Smooth muscle cell (in vitro differentiated cells): ENCODE measurements at regions not wholly inside any gene's neighbourhood (a gene's known extent, or its start where the extent isn't known, plus 50 kb on each side); places are given as distances from the start of the nearest gene placed in this dataset.

ENCODE experiments used
- DNase-seq: peaks from one replicate; lab custom pipeline; 2025; ENCODE audit not compliant: unreplicated experiment; lab: John Stamatoyannopoulos, UW
- H2AFZ ChIP-seq: fragments of 200-600 bp; sonication (generic); 2 replicates; pipeline ENCODE4 v1.6.0; 2016; ENCODE audit warnings: antibody characterized with exemption, low read depth, mild to moderate bottlenecking
- H3F3A ChIP-seq: fragments of 200-600 bp; sonication (generic); 2 replicates; pipeline ENCODE4 v1.6.0; 2017; ENCODE audit warnings: antibody characterized with exemption, low read depth
- H3K27ac ChIP-seq: fragments of 200-600 bp; sonication (generic); 2 replicates; pipeline ENCODE4 v1.5.1; 2016; ENCODE audit warnings: low read depth, mild to moderate bottlenecking
- H3K27me3 ChIP-seq: fragments of 200-600 bp; sonication (generic); 2 replicates; pipeline ENCODE4 v1.6.1; 2016; ENCODE audit warnings: low read depth, mild to moderate bottlenecking
- H3K36me3 ChIP-seq: fragments of 200-600 bp; sonication (generic); 2 replicates; pipeline ENCODE4 v1.5.1; 2016; ENCODE audit warnings: low read depth
- H3K4me1 ChIP-seq: fragments of 200-600 bp; sonication (generic); 2 replicates; pipeline ENCODE4 v1.5.1; 2016; ENCODE audit warnings: low read depth
- H3K4me2 ChIP-seq: fragments of 200-600 bp; sonication (generic); 2 replicates; pipeline ENCODE4 v1.6.0; 2016; ENCODE audit warnings: mild to moderate bottlenecking
- H3K4me3 ChIP-seq: fragments of 200-600 bp; sonication (generic); 2 replicates; pipeline ENCODE4 v1.5.1; 2016; ENCODE audit warnings: mild to moderate bottlenecking
- H3K79me2 ChIP-seq: fragments of 200-600 bp; sonication (generic); 2 replicates; pipeline ENCODE4 v1.6.0; 2016; ENCODE audit warnings: low read depth, mild to moderate bottlenecking
- H3K9ac ChIP-seq: fragments of 200-600 bp; sonication (generic); 2 replicates; pipeline ENCODE4 v1.6.0; 2016; ENCODE audit warnings: low read depth
- H3K9me3 ChIP-seq: fragments of 200-600 bp; sonication (generic); replicated peaks from 2 replicates; pipeline ENCODE4 v1.5.1; 2016; ENCODE audit warnings: low read depth
- H4K20me1 ChIP-seq: fragments of 200-600 bp; sonication (generic); 2 replicates; pipeline ENCODE4 v1.6.0; 2016; ENCODE audit warnings: low read depth
- WGBS: methylation state at CpG from one replicate; pipeline ENCODE4 v1.1.7; 2016; ENCODE audit warnings: low lambda C conversion rate; 5-methylcytosine and 5-hydroxymethylcytosine counted together
- TF ChIP-seq, protein P1 (sequence below): fragments of 200-600 bp; sonication (generic); IDR thresholded peaks from 2 replicates; pipeline ENCODE4 v1.5.1; 2017; ENCODE audit warnings: borderline replicate concordance, mild to moderate bottlenecking, antibody characterized with exemption; ENCODE audit not compliant: insufficient read depth, poor library complexity, severe bottlenecking

DNA sequence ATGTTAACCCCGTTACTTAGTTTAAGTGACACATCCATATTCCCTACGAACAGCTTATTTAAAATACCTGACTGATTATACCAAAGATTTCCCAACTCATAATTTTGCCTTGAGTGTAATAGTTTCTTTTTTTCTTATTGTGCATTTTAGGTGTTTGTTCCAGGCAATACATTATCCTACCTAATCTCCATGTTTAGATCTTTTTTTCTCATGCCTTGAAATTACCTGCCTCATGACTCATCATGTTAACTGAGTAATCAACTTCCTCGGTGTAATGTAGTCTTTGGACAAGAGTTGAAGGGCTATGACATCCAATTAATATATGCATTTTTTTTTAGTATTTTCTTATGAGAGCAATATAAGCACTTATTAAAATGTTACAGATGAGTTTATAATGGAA lies 228.7 kb upstream of the ANKRD50 start:
- no peaks in the 10 kb centered on the region for H3F3A ChIP-seq
- H2AFZ ChIP-seq: no peak overlapping the region
- no peaks in the 10 kb centered on the region for H3K9me3 ChIP-seq
- no peak for DNase-seq
- no peak overlapping the region for H3K4me3 ChIP-seq
- H3K79me2 ChIP-seq: no peaks in the 10 kb centered on the region
- TF ChIP-seq, protein P1, sequence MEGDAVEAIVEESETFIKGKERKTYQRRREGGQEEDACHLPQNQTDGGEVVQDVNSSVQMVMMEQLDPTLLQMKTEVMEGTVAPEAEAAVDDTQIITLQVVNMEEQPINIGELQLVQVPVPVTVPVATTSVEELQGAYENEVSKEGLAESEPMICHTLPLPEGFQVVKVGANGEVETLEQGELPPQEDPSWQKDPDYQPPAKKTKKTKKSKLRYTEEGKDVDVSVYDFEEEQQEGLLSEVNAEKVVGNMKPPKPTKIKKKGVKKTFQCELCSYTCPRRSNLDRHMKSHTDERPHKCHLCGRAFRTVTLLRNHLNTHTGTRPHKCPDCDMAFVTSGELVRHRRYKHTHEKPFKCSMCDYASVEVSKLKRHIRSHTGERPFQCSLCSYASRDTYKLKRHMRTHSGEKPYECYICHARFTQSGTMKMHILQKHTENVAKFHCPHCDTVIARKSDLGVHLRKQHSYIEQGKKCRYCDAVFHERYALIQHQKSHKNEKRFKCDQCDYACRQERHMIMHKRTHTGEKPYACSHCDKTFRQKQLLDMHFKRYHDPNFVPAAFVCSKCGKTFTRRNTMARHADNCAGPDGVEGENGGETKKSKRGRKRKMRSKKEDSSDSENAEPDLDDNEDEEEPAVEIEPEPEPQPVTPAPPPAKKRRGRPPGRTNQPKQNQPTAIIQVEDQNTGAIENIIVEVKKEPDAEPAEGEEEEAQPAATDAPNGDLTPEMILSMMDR: no peak
- H3K9ac ChIP-seq: peak overlapping the region; percentile 23
- no peaks in the 10 kb centered on the region for H3K4me1 ChIP-seq
- H3K4me2 ChIP-seq: no peak overlapping the region
- WGBS: 61% methylated on average over 3 of the region's 3 CpGs
- no peaks in the 10 kb centered on the region for H3K36me3 ChIP-seq
- H3K27ac ChIP-seq: peak overlapping the region; percentile 76
- no peaks in the 10 kb centered on the region for H4K20me1 ChIP-seq
- no peaks in the 10 kb centered on the region for H3K27me3 ChIP-seq

DNA sequence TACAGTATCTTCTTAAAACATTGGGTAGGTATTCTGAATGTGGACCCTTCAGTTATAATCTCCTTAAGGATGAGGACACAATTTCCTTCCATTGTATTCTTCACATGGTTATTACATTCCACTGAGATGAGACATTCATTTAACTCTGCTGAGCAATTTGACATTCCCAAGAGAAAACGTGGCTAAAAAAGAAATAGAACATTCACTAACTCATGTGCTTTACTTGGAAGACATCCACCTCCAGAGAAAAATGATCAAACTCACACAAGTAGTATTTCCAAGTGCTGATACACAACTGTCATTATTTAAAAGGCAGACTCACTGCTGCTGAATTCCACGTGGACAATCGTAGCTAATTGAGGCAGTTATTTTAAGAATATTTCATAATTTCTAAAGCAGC lies 227.9 kb upstream of the ANKRD50 start:
- no peaks in the 10 kb centered on the region for H3K27me3 ChIP-seq
- H3K9ac ChIP-seq: peak overlapping the region; percentile 37
- H3K9me3 ChIP-seq: no peaks in the 10 kb centered on the region
- WGBS: 46% methylated on average over 3 of the region's 3 CpGs
- no peaks in the 10 kb centered on the region for H4K20me1 ChIP-seq
- H3K4me2 ChIP-seq: peak overlapping the region; percentile 7
- no peaks in the 10 kb centered on the region for H3K4me1 ChIP-seq
- peak overlapping the region; percentile 76 for H3K27ac ChIP-seq
- no peak overlapping the region for H2AFZ ChIP-seq
- H3K36me3 ChIP-seq: no peaks in the 10 kb centered on the region
- no peaks in the 10 kb centered on the region for H3F3A ChIP-seq
- TF ChIP-seq, protein P1: no peak
- no peak for DNase-seq
- no peaks in the 10 kb centered on the region for H3K79me2 ChIP-seq
- no peak overlapping the region for H3K4me3 ChIP-seq

DNA sequence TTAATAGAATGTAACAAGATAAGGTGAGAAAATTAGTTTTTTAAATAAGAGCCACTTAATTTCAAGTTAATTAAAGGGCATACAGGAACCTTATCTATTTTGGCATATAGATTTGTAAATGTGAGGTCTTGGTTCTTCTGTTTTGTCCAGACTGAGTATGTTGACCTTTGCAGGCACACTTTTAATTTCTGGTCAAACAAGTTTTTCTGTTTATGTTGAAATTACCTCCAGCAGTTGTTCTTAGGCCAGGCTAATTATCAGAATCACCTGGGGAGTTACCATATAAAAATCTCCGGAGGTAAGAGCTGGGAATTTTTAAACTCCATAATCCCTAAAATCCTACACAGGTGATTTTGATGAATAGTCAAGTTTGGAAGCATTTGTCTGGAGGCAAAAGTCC lies 227.4 kb upstream of the ANKRD50 start:
- 68% methylated on average over 1 of the region's 1 CpG for WGBS
- Histone ChIP-seq H2AFZ (no peak overlapping the region), H3K4me2 (peak overlapping the region; percentile 7), H3K36me3 (no peaks in the 10 kb centered on the region), H3K27ac (peak overlapping the region; percentile 76), H3K4me3 (no peak overlapping the region), H3K9me3 (no peaks in the 10 kb centered on the region), H3K79me2 (no peaks in the 10 kb centered on the region), H3F3A (no peaks in the 10 kb centered on the region), H3K27me3 (no peaks in the 10 kb centered on the region), H3K9ac (peak overlapping the region; percentile 37), H3K4me1 (no peaks in the 10 kb centered on the region), H4K20me1 (no peaks in the 10 kb centered on the region)
- DNase-seq: no peak
- TF ChIP-seq, protein P1: no peak

DNA sequence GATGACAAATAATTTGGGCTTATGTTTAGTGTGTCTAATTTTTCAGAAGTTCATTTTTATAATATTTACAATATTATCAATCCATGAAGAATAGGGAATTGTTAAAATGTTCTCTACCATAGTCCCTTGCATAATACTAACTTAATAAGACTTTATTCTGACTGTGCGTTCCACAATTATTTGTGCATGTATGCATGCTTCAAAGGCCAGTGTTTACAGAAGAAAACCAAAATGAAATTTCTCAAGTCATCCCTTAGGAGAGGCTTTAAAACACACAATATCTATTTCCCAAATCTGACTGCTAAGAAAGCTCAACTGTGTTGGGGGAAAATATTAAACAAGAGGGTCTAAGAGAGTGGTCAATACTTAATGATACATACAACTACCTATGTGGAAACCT lies 226.3 kb upstream of the ANKRD50 start:
- Histone ChIP-seq H2AFZ (no peak overlapping the region), H3K4me3 (no peak overlapping the region), H4K20me1 (no peaks in the 10 kb centered on the region), H3K4me2 (no peak overlapping the region), H3K79me2 (no peaks in the 10 kb centered on the region), H3K4me1 (no peaks in the 10 kb centered on the region), H3K9me3 (no peaks in the 10 kb centered on the region), H3K9ac (no peak overlapping the region), H3K27ac (no peak overlapping the region), H3F3A (no peaks in the 10 kb centered on the region), H3K36me3 (no peaks in the 10 kb centered on the region), H3K27me3 (no peaks in the 10 kb centered on the region)
- TF ChIP-seq, protein P1: no peak
- no peak for DNase-seq
- 100% methylated on average over 1 of the region's 1 CpG for WGBS
